ENCODE measurements at regions not wholly inside any gene's neighbourhood (a gene's known extent, or its start where the extent isn't known, plus 50 kb on each side); places are given as distances from the start of the nearest gene placed in this dataset.
"Not testable (repeated sequence)": the region's sequence is repeated elsewhere in the genome, so short reads cannot be mapped to it uniquely, and the experiment has no call there.

- H3K4me3 ChIP-seq (ENCODE audit: low read depth, low read length): no peak overlapping the region
- TF ChIP-seq CTCF (IDR thresholded peaks at IDR 0.05; ENCODE audit: borderline replicate concordance, insufficient read depth, low read depth, low read length): no peak
These were observed 125.1 kb upstream of the TBX3 start for GRCh38 chr12:114809097-114809496.

GRCh38 chr12:114801381-114801780 is 117.4 kb upstream of the TBX3 start:
- not testable (repeated sequence) for H3K4me3 ChIP-seq (ENCODE audit: low read depth, low read length)

- H3K4me3 ChIP-seq (ENCODE audit: low read depth, low read length): not testable (repeated sequence)
These were observed 116.6 kb upstream of the TBX3 start for GRCh38 chr12:114800566-114800965.

GRCh38 chr12:114799574-114800487 is 115.9 kb upstream of the TBX3 start:
- H3K4me3 ChIP-seq (ENCODE audit: low read depth, low read length): no peak overlapping the region
- TF ChIP-seq CTCF (IDR thresholded peaks at IDR 0.05; ENCODE audit: borderline replicate concordance, insufficient read depth, low read depth, low read length): no peak

GRCh38 chr12:114794049-114794558 is 110.1 kb upstream of the TBX3 start:
- H3K4me3 ChIP-seq (ENCODE audit: low read depth, low read length): no peak overlapping the region
- TF ChIP-seq CTCF (IDR thresholded peaks at IDR 0.05; ENCODE audit: borderline replicate concordance, insufficient read depth, low read depth, low read length): no peak

GRCh38 chr12:114790276-114790675 is 106.3 kb upstream of the TBX3 start:
- no peak for TF ChIP-seq CTCF (IDR thresholded peaks at IDR 0.05; ENCODE audit: borderline replicate concordance, insufficient read depth, low read depth, low read length)
- H3K4me3 ChIP-seq (ENCODE audit: low read depth, low read length): no peak overlapping the region

GRCh38 chr12:114789821-114790220 is 105.8 kb upstream of the TBX3 start:
- H3K4me3 ChIP-seq (ENCODE audit: low read depth, low read length): no peak overlapping the region
- no peak for TF ChIP-seq CTCF (IDR thresholded peaks at IDR 0.05; ENCODE audit: borderline replicate concordance, insufficient read depth, low read depth, low read length)

- no peak for TF ChIP-seq CTCF (IDR thresholded peaks at IDR 0.05; ENCODE audit: borderline replicate concordance, insufficient read depth, low read depth, low read length)
- H3K4me3 ChIP-seq (ENCODE audit: low read depth, low read length): no peak overlapping the region
These were observed 105.3 kb upstream of the TBX3 start for GRCh38 chr12:114789276-114789675.

Data from GM12875 (cell line).